Pancreas (tissue), 10 donors: ENCODE measurements at regions not wholly inside any gene's neighbourhood (a gene's known extent, or its start where the extent isn't known, plus 50 kb on each side); places are given as distances from the start of the nearest gene placed in this dataset.

Experiments used
- ATAC-seq, 4 donors: fragments of 200-7000 bp; cut with Tn5 transposase; one replicate each; pipeline versions ENCODE4 v1.8.0 to v1.9.1; 2020; ENCODE audit warnings: mild to moderate bottlenecking in 4 of 4, moderate library complexity in 4 of 4
- DNase-seq, 6 donors: peaks; one replicate each; pipeline ENCODE4 v3.0.0-alpha.2; 2020
- FAIRE-seq: peaks from 2 replicates; lab custom pipeline; 2012; peaks lifted over from hg19 to GRCh38; lab: Jason Lieb, UNC
- H3K27ac ChIP-seq, 4 donors: fragments of 200-600 bp; sonication (generic); 1 replicate in 3 of 4; 2 replicates in 1 of 4; pipeline versions ENCODE4 v1.5.0 to v1.8.0; 2020
- H3K27me3 ChIP-seq, 4 donors: fragments of 200-600 bp; one replicate each; pipeline ENCODE4 v1.8.0; 2021
- H3K36me3 ChIP-seq, 3 donors: fragments of 200-600 bp; sonication (generic) in 1 of 3; one replicate each; pipeline versions ENCODE4 v1.5.0 to v1.8.0; 2020 to 2021
- H3K4me1 ChIP-seq, 3 donors: fragments of 200-600 bp; one replicate each; pipeline ENCODE4 v1.8.0; 2021
- H3K4me3 ChIP-seq, 4 donors: fragments of 200-600 bp; sonication (generic) in 2 of 4; one replicate each; pipeline versions ENCODE4 v1.5.0 to v1.8.0; 2020 to 2021
- H3K9me3 ChIP-seq, 4 donors: fragments of 200-600 bp; one replicate each; pipeline ENCODE4 v1.8.0; 2021
- CTCF ChIP-seq, 4 donors: fragments of 200-600 bp; sonication (generic) in 3 of 4; IDR thresholded peaks; one replicate each; pipeline versions ENCODE4 v1.5.0 to v1.8.0; 2021; ENCODE audit warnings: antibody characterized with exemption in 4 of 4
- WGBS, 2 donors: extraction: QIAGEN DNeasy Blood & Tissue Kit; methylation state at CpG; one replicate each; pipeline ENCODE4 v1.1.7; 2013; 5-methylcytosine and 5-hydroxymethylcytosine counted together
- intact Hi-C, 3 donors: fragments of 100-400 bp; cut with DNase I; formaldehyde crosslinking; loops; one replicate each; pipeline versions ENCODE4 v1.11.1 to v1.14.2; 2022
- donor health status: healthy with polysubstance abuse.
- donor health status: DM: no; HTN: no; CAD: no; lungs with moderate emphysema.
- donor health status: DM: no; HTN: no; CAD: no.
- donor health status: control.
- donor health status: control.
- donor health status: Bipolar disorder and iron deficiency.
- donor health status: DM: yes; HTN: yes; CAD: no.
- donor health status: DM: no; HTN: no; CAD: no.
- donor health status: DM: no; HTN: no; CAD: no.
- donor health status: DM: yes; HTN: yes; CAD: no.

GRCh38 chr11:129618046-129618569, 197.5 kb upstream of the TMEM45B start:
- no peaks in the 10 kb centered on the region for H3K36me3 ChIP-seq
- intact Hi-C loops = no loop called here
- DNase-seq (no peak), ATAC-seq (no peak), FAIRE-seq (no peak)
- H3K27me3 ChIP-seq = no peaks in the 10 kb centered on the region
- WGBS, 2 donors = 68 to 71% methylated on average over 28 to 41 of the region's 41 CpGs
- no peak overlapping the region for H3K4me3 ChIP-seq
- no peaks in the 10 kb centered on the region for H3K9me3 ChIP-seq
- TF ChIP-seq CTCF (IDR thresholded peaks at IDR 0.05) = no peak
- no peak overlapping the region for H3K27ac ChIP-seq
- no peaks in the 10 kb centered on the region for H3K4me1 ChIP-seq

GRCh38 chr11:129620237-129621104, 195.2 kb upstream of the TMEM45B start:
- no peaks in the 10 kb centered on the region for H3K36me3 ChIP-seq
- TF ChIP-seq CTCF (IDR thresholded peaks at IDR 0.05) = no peak
- no peak for DNase-seq
- 84 to 89% methylated on average over 12 of the region's 12 CpGs for WGBS, 2 donors
- no peak overlapping the region for H3K4me3 ChIP-seq
- intact Hi-C loops = no loop called here
- no peak for FAIRE-seq
- no peak overlapping the region for H3K27ac ChIP-seq
- H3K27me3 ChIP-seq = no peaks in the 10 kb centered on the region
- no peaks in the 10 kb centered on the region for H3K9me3 ChIP-seq
- no peaks in the 10 kb centered on the region for H3K4me1 ChIP-seq
- no peak for ATAC-seq

- FAIRE-seq = no peak
- Histone ChIP-seq H3K36me3 (no peaks in the 10 kb centered on the region), H3K9me3 (no peaks in the 10 kb centered on the region), H3K4me3 (no peak overlapping the region), H3K4me1 (no peaks in the 10 kb centered on the region), H3K27ac (no peak overlapping the region), H3K27me3 (no peaks in the 10 kb centered on the region)
- WGBS, 2 donors = 60 to 70% methylated on average over 6 of the region's 6 CpGs
- intact Hi-C loops = no loop called here
- DNase-seq = no peak
- ATAC-seq = no peak
- TF ChIP-seq CTCF (IDR thresholded peaks at IDR 0.05) = no peak
Measured at GRCh38 chr11:129625930-129626329, 189.7 kb upstream of the TMEM45B start.

GRCh38 chr11:129631201-129631600, 184.4 kb upstream of the TMEM45B start:
- Histone ChIP-seq H3K4me3 (no peak overlapping the region), H3K9me3 (no peaks in the 10 kb centered on the region), H3K36me3 (no peaks in the 10 kb centered on the region), H3K4me1 (no peaks in the 10 kb centered on the region), H3K27me3 (no peaks in the 10 kb centered on the region), H3K27ac (no peak overlapping the region)
- no peak for TF ChIP-seq CTCF (IDR thresholded peaks at IDR 0.05)
- WGBS, 2 donors = 83 to 86% methylated on average over 2 of the region's 2 CpGs
- intact Hi-C loops = no loop called here
- no peak for DNase-seq
- no peak for ATAC-seq
- FAIRE-seq = no peak

GRCh38 chr11:129636926-129637325, 178.7 kb upstream of the TMEM45B start:
- no peaks in the 10 kb centered on the region for H3K27me3 ChIP-seq
- ATAC-seq (no peak), DNase-seq (no peak), FAIRE-seq (no peak)
- intact Hi-C loops = no loop called here
- H3K9me3 ChIP-seq = no peaks in the 10 kb centered on the region
- H3K4me1 ChIP-seq = no peaks in the 10 kb centered on the region
- no peak overlapping the region for H3K4me3 ChIP-seq
- no peaks in the 10 kb centered on the region for H3K36me3 ChIP-seq
- 65% methylated on average over 6 of the region's 6 CpGs for WGBS, 2 donors
- no peak for TF ChIP-seq CTCF (IDR thresholded peaks at IDR 0.05)
- no peak overlapping the region for H3K27ac ChIP-seq
